ENCODE measurements at regions not wholly inside any gene's neighbourhood (a gene's known extent, or its start where the extent isn't known, plus 50 kb on each side); places are given as distances from the start of the nearest gene placed in this dataset.

DNA sequence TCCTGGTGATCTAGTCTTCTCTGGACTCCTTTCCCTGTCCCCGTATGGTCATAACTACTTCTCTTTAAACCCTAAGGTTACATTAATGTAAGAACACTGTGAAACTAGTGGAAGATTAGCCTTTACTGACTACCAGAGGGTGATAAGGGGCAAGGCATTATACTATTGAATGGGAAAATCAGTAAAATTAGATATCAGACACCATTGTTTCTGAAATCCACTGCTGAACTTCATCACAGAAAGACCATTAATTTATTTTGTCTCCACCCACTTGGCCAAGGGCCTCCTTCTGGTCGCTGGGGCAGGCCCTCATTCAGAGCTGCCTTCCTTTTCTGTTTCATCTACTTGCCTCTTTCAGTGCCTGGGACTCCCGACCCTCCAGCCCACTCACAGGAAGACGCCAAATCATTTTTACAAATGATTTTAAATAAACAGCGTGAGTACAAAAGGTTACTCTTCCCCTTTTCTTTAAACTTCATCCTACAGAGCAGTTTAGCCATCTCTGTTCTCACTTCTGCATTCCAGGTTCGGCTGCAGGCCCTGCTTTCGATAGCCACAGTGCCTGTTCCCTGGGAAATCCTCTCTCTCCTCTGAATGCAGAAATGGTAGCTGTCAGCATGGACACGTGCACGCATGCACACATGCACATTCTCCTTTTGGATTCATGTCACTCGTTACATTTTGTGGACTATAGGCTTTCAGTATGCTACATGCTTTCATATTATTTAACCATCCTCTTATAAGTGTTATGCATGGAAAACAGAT is 70.3 kb upstream of the DOCK10 start:
- no peak for DNase-seq
- H3K27me3 ChIP-seq (ENCODE audit: control insufficient read depth, insufficient read depth, low read length): no peaks in the 10 kb centered on the region
- H3K4me3 ChIP-seq (ENCODE audit: insufficient read depth, low read depth, low read length): no peak overlapping the region
- H3K36me3 ChIP-seq (replicated peaks; ENCODE audit: control insufficient read depth, insufficient read depth, low read length): no peaks in the 10 kb centered on the region

DNA sequence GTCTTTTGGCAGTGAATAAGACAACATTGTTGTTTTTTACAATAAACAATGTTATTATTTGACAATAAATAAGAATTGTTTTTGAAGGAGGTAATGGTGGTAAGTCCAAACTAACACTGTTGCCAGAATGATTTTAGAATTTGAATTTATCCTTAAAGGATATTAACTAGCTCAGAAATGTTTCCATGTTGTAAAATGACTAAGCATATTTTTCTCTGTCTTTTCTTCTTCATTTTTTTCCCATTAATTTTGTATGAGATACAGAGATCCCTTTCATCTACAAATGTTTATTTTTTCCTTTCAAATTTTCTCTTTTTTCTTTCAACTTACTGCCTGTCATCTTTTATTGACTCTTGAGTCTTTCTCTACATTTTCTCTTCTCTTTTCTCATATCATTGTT is 66.5 kb upstream of the DOCK10 start:
- Histone ChIP-seq H3K27me3 (ENCODE audit: control insufficient read depth, insufficient read depth, low read length) (no peaks in the 10 kb centered on the region), H3K36me3 (replicated peaks; ENCODE audit: control insufficient read depth, insufficient read depth, low read length) (no peaks in the 10 kb centered on the region), H3K4me3 (ENCODE audit: insufficient read depth, low read depth, low read length) (no peak overlapping the region)
- no peak for DNase-seq

DNA sequence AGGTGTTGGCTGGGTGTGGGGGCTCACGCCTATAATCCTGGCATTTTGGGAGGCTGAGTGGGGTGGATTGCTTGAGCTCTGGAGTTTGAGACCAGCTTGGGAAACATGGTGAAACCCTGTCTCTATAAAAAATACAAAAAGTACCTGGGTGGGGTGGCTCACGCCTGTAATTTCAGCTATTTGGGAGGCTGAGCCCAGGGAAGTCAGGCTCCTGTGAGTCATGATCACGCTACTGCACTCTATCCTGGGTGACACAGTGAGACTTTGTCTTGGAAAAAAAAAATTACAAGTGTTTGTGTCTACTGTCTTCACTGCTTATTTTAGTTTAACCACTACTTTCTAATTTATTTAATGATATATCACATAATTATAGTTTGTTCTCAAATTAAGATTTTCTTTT is 62.7 kb upstream of the DOCK10 start:
- H3K4me3 ChIP-seq (ENCODE audit: insufficient read depth, low read depth, low read length): no peak overlapping the region
- DNase-seq: no peak
- no peaks in the 10 kb centered on the region for H3K27me3 ChIP-seq (ENCODE audit: control insufficient read depth, insufficient read depth, low read length)
- no peaks in the 10 kb centered on the region for H3K36me3 ChIP-seq (replicated peaks; ENCODE audit: control insufficient read depth, insufficient read depth, low read length)

DNA sequence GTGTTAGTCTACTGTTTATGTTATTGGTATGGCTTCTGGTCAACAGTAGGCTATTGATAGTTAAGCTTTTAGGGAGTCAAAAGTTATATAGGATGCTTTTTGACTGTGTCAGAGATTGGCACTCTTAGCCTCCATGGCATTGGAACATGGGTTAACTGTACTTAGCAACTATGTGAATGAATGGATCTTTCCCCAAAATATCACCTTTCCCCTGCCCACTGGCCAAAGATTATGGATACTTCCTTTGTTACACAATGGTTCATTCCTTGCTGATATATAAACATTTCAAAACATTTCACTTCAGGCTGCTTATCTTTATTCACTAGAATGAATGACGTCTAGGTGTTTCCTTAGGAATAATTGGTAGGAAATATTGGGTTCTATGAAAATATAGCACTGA is 62.1 kb upstream of the DOCK10 start:
- no peak overlapping the region for H3K4me3 ChIP-seq (ENCODE audit: insufficient read depth, low read depth, low read length)
- no peak for DNase-seq
- no peaks in the 10 kb centered on the region for H3K36me3 ChIP-seq (replicated peaks; ENCODE audit: control insufficient read depth, insufficient read depth, low read length)
- no peaks in the 10 kb centered on the region for H3K27me3 ChIP-seq (ENCODE audit: control insufficient read depth, insufficient read depth, low read length)

DNA sequence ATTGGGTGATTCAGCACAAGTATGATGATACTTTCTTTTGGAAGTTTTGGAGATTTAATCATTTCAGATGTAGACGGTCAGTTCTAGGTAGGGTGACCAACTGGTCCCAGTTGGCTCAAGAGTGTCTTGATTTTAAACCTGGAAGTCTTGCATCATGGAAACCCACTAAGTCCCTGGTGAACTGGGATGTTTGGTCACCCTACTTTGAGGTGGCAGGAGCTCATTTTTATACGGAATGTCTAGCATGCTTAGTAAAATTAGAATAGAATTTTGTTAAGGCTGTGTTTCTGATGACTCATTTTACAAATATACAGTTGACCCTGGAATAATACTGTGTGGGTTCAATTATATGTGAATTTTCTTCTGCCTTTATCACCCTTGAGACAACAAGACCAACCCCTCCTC is 61.5 kb upstream of the DOCK10 start:
- no peak for DNase-seq
- H3K36me3 ChIP-seq (replicated peaks; ENCODE audit: control insufficient read depth, insufficient read depth, low read length): no peaks in the 10 kb centered on the region
- no peaks in the 10 kb centered on the region for H3K27me3 ChIP-seq (ENCODE audit: control insufficient read depth, insufficient read depth, low read length)
- H3K4me3 ChIP-seq (ENCODE audit: insufficient read depth, low read depth, low read length): no peak overlapping the region

DNA sequence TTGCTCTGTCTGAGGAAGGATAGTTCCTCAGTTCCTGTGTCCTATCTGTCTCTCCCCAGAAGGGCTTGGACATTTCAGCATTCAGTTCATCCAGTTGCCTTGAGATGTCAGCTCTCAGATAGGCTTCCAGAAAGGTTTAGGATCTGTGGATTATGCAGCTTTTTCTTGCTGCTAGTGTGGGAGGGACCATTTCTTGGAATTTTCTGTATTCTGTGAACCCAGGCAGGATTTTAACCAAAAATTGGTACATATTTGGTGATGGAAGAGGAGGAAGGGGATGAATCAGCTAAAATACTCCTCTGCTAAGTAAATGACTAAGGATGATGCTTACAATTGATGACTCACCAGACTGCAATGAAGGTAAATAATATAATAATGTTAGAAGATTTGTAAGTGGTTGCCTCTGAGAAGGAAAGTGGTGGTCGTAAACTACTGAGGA is 58.6 kb upstream of the DOCK10 start:
- Histone ChIP-seq H3K4me3 (ENCODE audit: insufficient read depth, low read depth, low read length) (no peak overlapping the region), H3K36me3 (replicated peaks; ENCODE audit: control insufficient read depth, insufficient read depth, low read length) (no peaks in the 10 kb centered on the region), H3K27me3 (ENCODE audit: control insufficient read depth, insufficient read depth, low read length) (no peaks in the 10 kb centered on the region)
- no peak for DNase-seq

DNA sequence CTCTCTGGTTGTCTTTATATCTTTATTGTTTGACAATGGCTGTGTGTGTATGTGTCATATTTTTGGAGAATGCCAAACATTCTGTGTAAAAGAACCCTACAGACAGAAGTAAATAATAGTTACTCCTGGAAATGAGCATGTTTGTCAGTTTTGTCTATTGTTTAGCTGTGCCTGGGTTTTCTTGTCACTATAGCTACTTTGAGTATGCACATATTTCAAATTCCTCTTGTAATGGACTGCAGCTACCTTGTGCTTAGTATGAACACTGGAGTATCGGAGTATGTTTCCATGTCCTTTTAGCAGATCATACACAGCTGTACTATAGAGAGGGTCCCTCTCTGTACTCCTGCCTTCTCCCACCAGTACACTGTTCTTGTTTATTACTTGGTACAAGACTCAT is 58.0 kb upstream of the DOCK10 start:
- no peak for DNase-seq
- H3K4me3 ChIP-seq (ENCODE audit: insufficient read depth, low read depth, low read length): no peak overlapping the region
- no peaks in the 10 kb centered on the region for H3K27me3 ChIP-seq (ENCODE audit: control insufficient read depth, insufficient read depth, low read length)
- H3K36me3 ChIP-seq (replicated peaks; ENCODE audit: control insufficient read depth, insufficient read depth, low read length): no peaks in the 10 kb centered on the region

DNA sequence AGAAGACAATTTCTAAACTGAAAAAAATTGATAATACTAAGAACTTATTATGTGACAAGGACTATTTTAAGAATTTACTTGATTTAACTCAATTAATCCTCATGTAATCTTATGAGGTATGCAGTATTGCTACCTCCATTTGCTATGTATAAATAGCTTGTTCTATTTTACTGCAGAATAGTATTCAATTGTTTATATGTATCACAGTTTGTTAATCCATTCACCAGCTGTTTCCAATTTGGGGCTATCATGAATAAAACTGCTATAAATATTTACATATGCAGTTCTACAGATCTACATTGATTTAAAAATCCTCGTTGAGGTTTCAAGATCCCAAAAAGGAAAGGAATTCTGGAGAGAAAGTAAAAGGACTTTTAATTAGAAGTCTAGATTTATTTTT is 54.8 kb upstream of the DOCK10 start:
- no peak for DNase-seq
- no peaks in the 10 kb centered on the region for H3K27me3 ChIP-seq (ENCODE audit: control insufficient read depth, insufficient read depth, low read length)
- H3K36me3 ChIP-seq (replicated peaks; ENCODE audit: control insufficient read depth, insufficient read depth, low read length): no peaks in the 10 kb centered on the region
- H3K4me3 ChIP-seq (ENCODE audit: insufficient read depth, low read depth, low read length): no peak overlapping the region
